GM12872 (cell line): ENCODE measurements at regions not wholly inside any gene's neighbourhood (a gene's known extent, or its start where the extent isn't known, plus 50 kb on each side); places are given as distances from the start of the nearest gene placed in this dataset.

Source experiments
- TF ChIP-seq, protein P1 (sequence below): IDR thresholded peaks from 3 replicates; pipeline ENCODE4 v1.5.1; 2011; ENCODE audit warnings: low read depth, mild to moderate bottlenecking, low read length, moderate library complexity; ENCODE audit not compliant: insufficient read depth

DNA sequence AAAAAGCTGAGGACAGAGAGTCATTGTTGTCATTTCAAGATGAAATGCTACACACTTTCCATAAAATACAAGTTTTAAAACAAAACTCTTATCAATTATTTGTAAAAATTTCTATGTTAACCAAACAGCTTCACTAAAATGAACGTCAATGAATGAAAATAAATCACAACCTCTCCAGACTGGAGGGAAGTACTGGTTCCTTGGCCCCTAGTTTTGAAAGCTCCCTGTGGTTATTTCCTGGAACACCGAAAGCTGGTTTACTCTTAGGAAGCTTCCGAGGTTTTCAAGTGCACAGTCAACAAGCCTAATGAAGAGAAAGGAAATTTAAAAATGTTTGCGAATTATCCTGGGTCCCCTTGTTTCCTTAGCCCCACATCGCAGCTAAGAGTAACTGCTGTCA, 191.1 kb upstream of the TTC29 start:
- TF ChIP-seq, protein P1, sequence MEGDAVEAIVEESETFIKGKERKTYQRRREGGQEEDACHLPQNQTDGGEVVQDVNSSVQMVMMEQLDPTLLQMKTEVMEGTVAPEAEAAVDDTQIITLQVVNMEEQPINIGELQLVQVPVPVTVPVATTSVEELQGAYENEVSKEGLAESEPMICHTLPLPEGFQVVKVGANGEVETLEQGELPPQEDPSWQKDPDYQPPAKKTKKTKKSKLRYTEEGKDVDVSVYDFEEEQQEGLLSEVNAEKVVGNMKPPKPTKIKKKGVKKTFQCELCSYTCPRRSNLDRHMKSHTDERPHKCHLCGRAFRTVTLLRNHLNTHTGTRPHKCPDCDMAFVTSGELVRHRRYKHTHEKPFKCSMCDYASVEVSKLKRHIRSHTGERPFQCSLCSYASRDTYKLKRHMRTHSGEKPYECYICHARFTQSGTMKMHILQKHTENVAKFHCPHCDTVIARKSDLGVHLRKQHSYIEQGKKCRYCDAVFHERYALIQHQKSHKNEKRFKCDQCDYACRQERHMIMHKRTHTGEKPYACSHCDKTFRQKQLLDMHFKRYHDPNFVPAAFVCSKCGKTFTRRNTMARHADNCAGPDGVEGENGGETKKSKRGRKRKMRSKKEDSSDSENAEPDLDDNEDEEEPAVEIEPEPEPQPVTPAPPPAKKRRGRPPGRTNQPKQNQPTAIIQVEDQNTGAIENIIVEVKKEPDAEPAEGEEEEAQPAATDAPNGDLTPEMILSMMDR, result no peak

DNA sequence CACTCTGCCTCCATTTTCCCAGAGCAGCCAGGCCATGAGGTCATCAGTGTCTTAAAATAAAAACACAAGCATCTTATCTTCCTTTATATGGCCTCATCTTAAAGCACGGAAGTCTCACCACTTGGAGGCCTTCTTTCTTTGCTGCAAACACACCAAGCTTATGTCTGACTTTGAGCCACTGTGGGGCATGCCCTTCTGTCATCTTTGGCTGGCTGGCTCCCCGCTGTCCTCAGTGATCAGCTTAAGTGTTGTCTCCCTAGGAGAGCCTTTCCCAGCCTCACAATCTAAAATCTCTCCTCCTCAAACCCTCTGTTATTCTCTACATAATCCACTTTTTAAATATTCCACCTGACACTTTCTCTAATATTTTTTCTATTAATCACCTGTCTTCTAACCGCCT, 191.6 kb upstream of the TTC29 start:
- TF ChIP-seq, protein P1, result no peak

DNA sequence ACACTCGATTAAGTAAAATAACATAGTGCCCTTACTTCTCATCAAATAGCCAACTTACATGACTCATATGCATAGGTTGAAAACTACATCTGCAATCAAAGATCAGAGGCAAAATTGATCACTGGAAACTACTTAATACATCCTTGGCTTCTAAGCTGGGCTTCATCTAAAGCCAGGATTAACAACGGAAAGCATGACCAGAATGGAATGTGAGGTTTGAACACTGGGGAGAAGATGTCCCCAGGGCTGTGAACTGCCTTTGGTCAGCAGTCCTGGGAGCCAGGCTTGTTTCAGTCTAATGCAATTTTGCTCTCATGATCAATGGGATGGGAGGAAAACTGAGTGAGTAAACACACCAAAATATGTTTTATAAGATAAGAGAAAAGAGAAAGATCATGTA, 192.5 kb upstream of the TTC29 start:
- TF ChIP-seq, protein P1, result no peak

DNA sequence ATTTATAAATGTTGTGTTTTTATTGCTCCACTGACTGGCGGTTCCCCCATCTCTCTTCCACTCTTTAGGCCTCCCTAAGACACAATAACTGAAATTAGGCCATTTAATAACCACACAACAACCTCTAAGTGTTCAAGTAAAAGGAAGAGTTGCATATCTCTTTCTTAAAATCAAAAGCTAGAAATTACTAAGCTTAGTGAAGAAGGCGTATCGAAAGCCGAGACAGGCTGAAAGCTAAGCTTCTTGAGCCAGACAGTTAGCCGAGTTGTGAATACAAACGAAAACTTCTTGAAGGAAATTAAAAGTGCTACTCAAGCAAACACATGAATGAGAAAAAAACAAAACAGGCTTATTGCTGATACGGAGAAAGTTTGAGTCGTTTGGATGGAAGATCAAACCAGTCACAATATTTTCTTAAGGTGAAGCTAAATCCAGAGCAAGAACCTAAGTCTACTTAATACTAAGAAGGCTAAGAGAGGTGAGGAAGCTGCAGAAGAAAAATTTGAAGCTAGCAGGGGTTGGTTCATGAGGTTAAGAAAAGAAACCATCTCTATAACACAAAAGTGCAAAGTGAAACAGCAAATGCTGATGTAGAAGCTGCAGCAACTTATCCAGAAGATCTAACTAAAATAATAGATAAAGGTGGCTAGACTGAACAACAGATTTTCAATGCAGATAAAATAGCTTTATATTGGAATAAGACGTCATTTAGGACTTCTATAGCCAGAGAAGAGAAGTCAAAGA, 194.0 kb upstream of the TTC29 start:
- TF ChIP-seq, protein P1, result no peak

DNA sequence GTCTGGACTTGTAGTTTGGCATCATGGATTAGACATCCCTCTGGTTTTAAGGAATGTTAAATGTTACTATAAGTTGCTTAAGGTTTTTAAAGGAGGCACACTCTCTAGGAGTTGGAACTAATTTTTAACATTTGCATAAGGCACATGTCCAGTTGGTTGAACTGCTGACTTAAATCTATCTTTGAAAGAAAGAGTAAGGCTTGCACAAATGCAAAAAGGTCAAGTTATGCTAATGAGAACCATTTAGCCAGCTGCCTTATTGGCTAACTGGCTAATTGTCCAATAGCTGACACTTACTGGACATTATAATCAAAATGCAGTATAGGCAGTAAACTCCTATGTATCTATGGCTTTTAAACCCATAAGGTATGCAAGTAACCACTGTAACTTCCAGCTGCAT, 206.1 kb upstream of the TTC29 start:
- TF ChIP-seq, protein P1, result no peak

DNA sequence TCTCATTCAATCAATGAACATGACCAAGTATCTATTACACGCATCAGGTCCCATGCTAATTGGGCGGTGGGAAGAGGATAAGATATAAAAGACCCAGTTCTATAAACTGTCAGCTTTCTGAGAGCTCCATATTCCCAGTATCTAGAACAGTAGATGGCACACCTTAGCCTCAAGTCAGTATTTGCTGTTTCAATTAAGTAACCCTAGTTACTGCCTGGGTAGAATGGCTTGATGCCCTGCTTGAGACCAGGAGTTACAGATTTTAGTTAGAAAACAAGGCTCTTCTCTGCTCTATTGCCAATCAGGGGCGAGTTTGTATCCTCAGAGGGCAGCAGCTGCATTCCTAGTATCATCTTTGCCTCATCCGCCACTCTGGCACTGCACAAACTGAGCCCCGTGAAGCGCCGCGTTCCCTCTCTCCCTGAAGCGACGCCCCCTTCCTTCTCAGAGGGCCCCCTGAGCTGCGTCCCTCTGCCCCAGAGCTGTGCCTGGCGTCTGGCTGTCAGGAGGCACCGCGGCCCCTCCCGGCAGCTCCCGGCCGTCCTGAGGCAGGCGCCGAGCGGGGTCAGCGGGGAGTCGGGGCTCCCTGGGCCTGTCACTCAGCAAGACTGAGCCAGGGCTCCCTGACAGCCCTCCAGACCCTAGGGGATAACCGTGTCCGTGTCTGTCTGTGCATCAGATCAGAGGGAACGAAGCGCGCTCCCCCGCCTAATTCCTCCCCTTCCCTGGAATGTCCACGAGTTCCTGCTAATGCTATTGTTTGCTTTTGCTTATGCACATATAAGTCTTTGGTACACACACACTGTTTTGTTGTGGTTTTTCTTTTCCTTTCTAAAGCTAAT, 212.4 kb upstream of the TTC29 start:
- TF ChIP-seq, protein P1, result no peak

DNA sequence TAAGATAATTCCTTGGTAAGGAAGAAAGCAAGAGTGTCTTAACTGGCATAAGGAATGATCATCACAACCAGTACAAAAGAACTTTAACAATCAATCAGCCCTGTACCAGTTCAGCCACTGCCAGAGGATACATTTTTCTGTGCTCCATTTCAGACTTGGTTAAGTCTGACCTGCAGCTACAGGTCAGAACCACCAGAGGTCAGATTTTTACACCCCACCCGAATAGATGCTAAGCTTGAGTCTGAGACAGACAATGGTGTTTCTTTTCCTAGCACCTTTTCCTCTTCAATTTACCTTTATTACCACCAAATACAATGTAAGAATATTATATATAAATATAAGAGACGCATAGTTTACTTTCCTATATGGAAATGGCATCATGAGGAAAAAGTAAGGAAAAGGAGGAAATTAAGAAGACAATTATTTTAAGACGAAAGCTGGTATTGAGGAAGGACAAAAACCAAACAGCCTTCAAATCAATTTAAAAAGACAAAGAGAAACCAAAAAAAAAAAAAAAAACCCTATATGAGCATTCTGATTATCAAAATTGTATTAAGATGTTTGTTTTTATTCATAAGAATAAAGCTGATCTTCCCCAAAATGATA, 215.3 kb upstream of the TTC29 start:
- TF ChIP-seq, protein P1, result peak; percentile 77
